GM12892 (cell line): ENCODE measurements at regions not wholly inside any gene's neighbourhood (a gene's known extent, or its start where the extent isn't known, plus 50 kb on each side); places are given as distances from the start of the nearest gene placed in this dataset.

Experiments
- POLR2A ChIP-seq: IDR thresholded peaks from 2 replicates; pipeline ENCODE4 v1.6.1; 2011; ENCODE audit warnings: low read depth, low read length, control low read depth
- POLR2AphosphoS5 ChIP-seq: IDR thresholded peaks from 2 replicates; pipeline ENCODE4 v1.6.1; 2011; ENCODE audit warnings: low read depth, low read length, control low read depth

GRCh38 chr22:27489178-27489675, 312.3 kb downstream of the MN1 start:
- TF ChIP-seq POLR2A: no peak
- no peak for TF ChIP-seq POLR2AphosphoS5
